ENCODE measurements at regions not wholly inside any gene's neighbourhood (a gene's known extent, or its start where the extent isn't known, plus 50 kb on each side); places are given as distances from the start of the nearest gene placed in this dataset.

DNA sequence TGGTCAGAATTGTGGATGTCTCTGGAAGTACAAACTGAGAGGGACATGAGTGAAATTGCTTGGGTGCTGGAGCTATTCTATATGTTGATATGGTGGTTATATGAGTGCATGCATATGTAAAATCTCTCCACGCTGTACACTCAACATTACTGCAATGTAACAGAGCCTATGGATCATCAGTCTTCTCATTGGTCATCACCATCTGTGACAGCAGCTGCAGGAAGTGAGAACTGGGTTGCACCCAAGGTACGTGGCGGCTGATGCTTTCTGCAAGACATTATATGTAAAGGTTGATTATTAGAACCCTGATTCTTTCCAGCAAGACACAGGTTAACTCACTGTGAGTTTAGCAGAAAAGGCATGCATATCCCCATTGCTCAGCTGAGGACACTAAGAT, 387.1 kb downstream of the OMA1 start:
- Histone ChIP-seq H3K27me3 (ENCODE audit: low read length) (0 out of 2 replicates have a peak, but pooled peaks cover 3% of the 10 kb centered on the region), H3K4me3 (ENCODE audit: insufficient read depth, low read length, poor library complexity, severe bottlenecking) (no peak overlapping the region), H4K20me1 (ENCODE audit: low read depth, low read length) (no peaks in the 10 kb centered on the region), H3K9ac (ENCODE audit: low read length) (no peak overlapping the region), H3K36me3 (ENCODE audit: low read length) (no peaks in the 10 kb centered on the region), H2AFZ (ENCODE audit: low read depth, low read length, severe bottlenecking) (no peak overlapping the region), H3K27ac (ENCODE audit: low read depth, low read length) (no peak overlapping the region), H3K9me3 (ENCODE audit: insufficient read depth, low read length) (no peaks in the 10 kb centered on the region), H3K9me2 (replicated peaks; ENCODE audit: insufficient read depth, low read length) (no peaks in the 10 kb centered on the region), H3F3A (ENCODE audit: insufficient read depth) (no peaks in the 10 kb centered on the region), H3K4me2 (ENCODE audit: low read depth, low read length, poor library complexity, severe bottlenecking) (no peak overlapping the region), H3K79me2 (ENCODE audit: insufficient read depth, low read length) (no peaks in the 10 kb centered on the region)
- TF ChIP-seq, protein P1, sequence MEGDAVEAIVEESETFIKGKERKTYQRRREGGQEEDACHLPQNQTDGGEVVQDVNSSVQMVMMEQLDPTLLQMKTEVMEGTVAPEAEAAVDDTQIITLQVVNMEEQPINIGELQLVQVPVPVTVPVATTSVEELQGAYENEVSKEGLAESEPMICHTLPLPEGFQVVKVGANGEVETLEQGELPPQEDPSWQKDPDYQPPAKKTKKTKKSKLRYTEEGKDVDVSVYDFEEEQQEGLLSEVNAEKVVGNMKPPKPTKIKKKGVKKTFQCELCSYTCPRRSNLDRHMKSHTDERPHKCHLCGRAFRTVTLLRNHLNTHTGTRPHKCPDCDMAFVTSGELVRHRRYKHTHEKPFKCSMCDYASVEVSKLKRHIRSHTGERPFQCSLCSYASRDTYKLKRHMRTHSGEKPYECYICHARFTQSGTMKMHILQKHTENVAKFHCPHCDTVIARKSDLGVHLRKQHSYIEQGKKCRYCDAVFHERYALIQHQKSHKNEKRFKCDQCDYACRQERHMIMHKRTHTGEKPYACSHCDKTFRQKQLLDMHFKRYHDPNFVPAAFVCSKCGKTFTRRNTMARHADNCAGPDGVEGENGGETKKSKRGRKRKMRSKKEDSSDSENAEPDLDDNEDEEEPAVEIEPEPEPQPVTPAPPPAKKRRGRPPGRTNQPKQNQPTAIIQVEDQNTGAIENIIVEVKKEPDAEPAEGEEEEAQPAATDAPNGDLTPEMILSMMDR (IDR thresholded peaks at IDR 0.05; ENCODE audit: insufficient read depth, low read length, poor library complexity, severe bottlenecking), result no peak
- TF ChIP-seq EZH2phosphoT487 (conservative IDR thresholded peaks at IDR 0.05; ENCODE audit: low read length), result no peak

DNA sequence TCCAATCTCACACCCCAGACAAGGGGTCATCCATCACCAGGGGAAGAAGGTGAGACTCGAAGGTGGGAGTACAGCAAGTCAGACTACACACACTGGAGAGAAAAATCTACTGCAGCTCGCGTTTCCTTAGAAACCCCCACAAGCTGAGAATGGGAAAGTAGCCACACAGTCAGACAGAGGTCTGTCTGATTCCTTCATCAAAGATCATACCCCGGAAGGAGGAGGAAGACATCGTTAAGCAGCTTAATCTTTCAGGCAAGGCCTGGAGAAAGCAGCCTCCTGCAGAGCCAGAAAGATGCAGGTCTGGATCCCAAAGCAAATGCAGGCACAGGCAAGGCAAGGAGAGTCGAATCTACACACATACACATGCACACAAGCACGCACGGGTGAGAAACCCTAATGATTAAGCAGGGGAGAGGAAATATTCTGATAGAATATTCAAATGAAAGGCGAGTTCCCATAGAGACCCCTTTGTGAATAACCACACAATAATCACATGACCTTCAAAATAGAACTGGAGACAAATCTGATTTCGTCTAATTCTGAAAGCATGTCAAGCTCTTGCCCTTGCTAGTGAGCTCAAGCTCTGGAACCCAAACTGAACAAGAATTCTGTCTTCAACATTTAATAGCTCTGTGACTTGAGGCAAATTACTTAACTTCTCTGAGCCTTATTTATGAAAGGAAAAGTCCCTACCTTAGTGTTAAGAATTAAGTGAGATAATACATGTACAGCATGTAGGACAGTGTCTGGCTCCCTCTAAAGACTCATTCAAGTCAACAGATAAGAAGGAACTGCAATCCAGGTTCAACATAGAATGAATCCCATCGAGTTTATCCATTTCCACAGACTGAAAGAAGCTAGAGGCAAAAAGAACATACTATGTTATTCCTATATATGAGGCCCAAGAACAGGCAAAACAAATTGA, 387.8 kb downstream of the OMA1 start:
- no peak overlapping the region for H3K27ac ChIP-seq (ENCODE audit: low read depth, low read length)
- no peaks in the 10 kb centered on the region for H3K79me2 ChIP-seq (ENCODE audit: insufficient read depth, low read length)

DNA sequence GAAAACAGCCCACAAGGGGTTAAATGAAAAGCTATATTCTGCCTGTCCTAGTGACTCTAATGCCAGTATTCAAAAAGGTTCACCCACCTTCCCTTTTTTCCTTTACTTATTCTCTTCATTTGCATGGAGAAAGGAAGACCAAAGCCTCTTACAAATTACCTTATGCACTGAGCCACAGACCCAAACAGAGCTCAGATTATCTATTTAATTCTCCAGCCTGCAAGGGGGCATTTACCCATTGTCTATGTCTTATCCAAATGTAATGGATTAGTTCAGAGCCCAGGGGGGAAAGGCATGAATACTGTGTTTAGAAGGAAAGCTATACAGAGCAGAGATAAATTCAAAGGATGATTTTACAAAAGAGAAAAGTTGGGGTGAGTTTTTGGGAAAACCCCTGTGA, 388.5 kb downstream of the OMA1 start:
- H3K36me3 ChIP-seq (ENCODE audit: low read length), result no peaks in the 10 kb centered on the region
- H2AFZ ChIP-seq (ENCODE audit: low read depth, low read length, severe bottlenecking), result no peak overlapping the region
- TF ChIP-seq EZH2phosphoT487 (conservative IDR thresholded peaks at IDR 0.05; ENCODE audit: low read length), result no peak
- TF ChIP-seq, protein P1 (IDR thresholded peaks at IDR 0.05; ENCODE audit: insufficient read depth, low read length, poor library complexity, severe bottlenecking), result no peak
- no peak overlapping the region for H3K4me2 ChIP-seq (ENCODE audit: low read depth, low read length, poor library complexity, severe bottlenecking)
- H4K20me1 ChIP-seq (ENCODE audit: low read depth, low read length), result no peaks in the 10 kb centered on the region
- H3K9ac ChIP-seq (ENCODE audit: low read length), result no peak overlapping the region
- H3K4me3 ChIP-seq (ENCODE audit: insufficient read depth, low read length, poor library complexity, severe bottlenecking), result no peak overlapping the region
- H3K27me3 ChIP-seq (ENCODE audit: low read length), result 0 out of 2 replicates have a peak, but pooled peaks cover 3% of the 10 kb centered on the region
- no peaks in the 10 kb centered on the region for H3K79me2 ChIP-seq (ENCODE audit: insufficient read depth, low read length)
- H3K27ac ChIP-seq (ENCODE audit: low read depth, low read length), result no peak overlapping the region
- H3K9me2 ChIP-seq (replicated peaks; ENCODE audit: insufficient read depth, low read length), result no peaks in the 10 kb centered on the region
- no peaks in the 10 kb centered on the region for H3F3A ChIP-seq (ENCODE audit: insufficient read depth)
- no peaks in the 10 kb centered on the region for H3K9me3 ChIP-seq (ENCODE audit: insufficient read depth, low read length)

More for the DNA sequence above, 387.8 kb downstream of the OMA1 start:
- no peak overlapping the region for H3K9ac ChIP-seq (ENCODE audit: low read length)
- no peaks in the 10 kb centered on the region for H3K36me3 ChIP-seq (ENCODE audit: low read length)
- no peaks in the 10 kb centered on the region for H4K20me1 ChIP-seq (ENCODE audit: low read depth, low read length)
- TF ChIP-seq, protein P1 (IDR thresholded peaks at IDR 0.05; ENCODE audit: insufficient read depth, low read length, poor library complexity, severe bottlenecking), result no peak
- TF ChIP-seq EZH2phosphoT487 (conservative IDR thresholded peaks at IDR 0.05; ENCODE audit: low read length), result no peak
- 0 out of 2 replicates have a peak, but pooled peaks cover 3% of the 10 kb centered on the region for H3K27me3 ChIP-seq (ENCODE audit: low read length)
- H3K9me3 ChIP-seq (ENCODE audit: insufficient read depth, low read length), result no peaks in the 10 kb centered on the region
- no peaks in the 10 kb centered on the region for H3F3A ChIP-seq (ENCODE audit: insufficient read depth)
- H3K4me3 ChIP-seq (ENCODE audit: insufficient read depth, low read length, poor library complexity, severe bottlenecking), result no peak overlapping the region
- no peak overlapping the region for H3K4me2 ChIP-seq (ENCODE audit: low read depth, low read length, poor library complexity, severe bottlenecking)
- no peaks in the 10 kb centered on the region for H3K9me2 ChIP-seq (replicated peaks; ENCODE audit: insufficient read depth, low read length)
- H2AFZ ChIP-seq (ENCODE audit: low read depth, low read length, severe bottlenecking), result no peak overlapping the region
